HG03064 (cell line): ENCODE measurements at regions not wholly inside any gene's neighbourhood (a gene's known extent, or its start where the extent isn't known, plus 50 kb on each side); places are given as distances from the start of the nearest gene placed in this dataset.
"Not testable (repeated sequence)": the region's sequence is repeated elsewhere in the genome, so short reads cannot be mapped to it uniquely, and the experiment has no call there.

Source experiments
- ATAC-seq: cut with Tn5 transposase; IDR thresholded peaks from one replicate; pipeline ENCODE4 v1.9.1; 2021; ENCODE audit warnings: low read depth; ENCODE audit not compliant: unreplicated experiment

- ATAC-seq, result no peak
Measured at GRCh38 chr4:174016251-174016650, 267.2 kb downstream of the FBXO8 start.

- no peak for ATAC-seq
Measured at GRCh38 chr4:174012886-174013259, 270.6 kb downstream of the FBXO8 start.

GRCh38 chr4:174012135-174012885 is 271.2 kb downstream of the FBXO8 start:
- no peak for ATAC-seq

GRCh38 chr4:174010547-174010946 is 272.9 kb downstream of the FBXO8 start:
- ATAC-seq, result no peak

- ATAC-seq, result no peak
Measured at GRCh38 chr4:174009686-174010451, 273.6 kb downstream of the FBXO8 start.

GRCh38 chr4:174005422-174005821 is 278.0 kb downstream of the FBXO8 start:
- no peak for ATAC-seq

DNA sequence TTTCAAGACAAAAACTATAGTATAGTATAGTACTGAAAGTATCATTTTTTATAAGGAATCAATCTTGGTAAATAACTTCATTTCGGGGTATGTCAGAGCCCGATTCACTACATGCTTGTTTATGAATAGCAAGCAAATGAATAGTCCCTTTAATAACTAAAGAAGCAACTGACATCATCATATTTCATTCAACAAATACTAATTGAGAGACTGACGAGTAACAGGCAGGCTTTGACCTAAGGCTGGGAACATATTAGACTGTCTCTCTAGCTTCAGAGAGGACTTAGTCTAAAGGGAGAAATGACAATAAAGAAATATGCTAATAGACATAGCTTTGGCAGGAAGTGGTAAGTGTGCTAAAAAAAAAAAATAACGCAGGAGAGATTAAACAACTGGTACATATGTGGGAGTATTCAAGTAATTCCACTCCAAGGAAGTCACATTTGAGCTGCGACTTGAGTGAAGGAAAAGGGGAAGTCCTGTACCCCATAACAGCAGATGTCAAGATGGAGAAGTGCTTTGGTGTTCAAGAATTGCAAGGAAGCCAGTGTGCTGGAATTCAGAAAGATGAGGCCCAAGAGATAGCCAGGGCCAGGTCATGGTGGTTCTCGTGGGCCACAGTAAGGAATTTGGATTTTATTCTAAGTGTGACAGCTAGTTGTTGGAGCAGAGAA is 284.9 kb downstream of the FBXO8 start:
- ATAC-seq, result no peak

- ATAC-seq, result not testable (repeated sequence)
Measured at GRCh38 chr4:173995779-173996178, 287.7 kb downstream of the FBXO8 start.

- no peak for ATAC-seq
Measured at GRCh38 chr4:173991814-173992213, 291.7 kb downstream of the FBXO8 start.

DNA sequence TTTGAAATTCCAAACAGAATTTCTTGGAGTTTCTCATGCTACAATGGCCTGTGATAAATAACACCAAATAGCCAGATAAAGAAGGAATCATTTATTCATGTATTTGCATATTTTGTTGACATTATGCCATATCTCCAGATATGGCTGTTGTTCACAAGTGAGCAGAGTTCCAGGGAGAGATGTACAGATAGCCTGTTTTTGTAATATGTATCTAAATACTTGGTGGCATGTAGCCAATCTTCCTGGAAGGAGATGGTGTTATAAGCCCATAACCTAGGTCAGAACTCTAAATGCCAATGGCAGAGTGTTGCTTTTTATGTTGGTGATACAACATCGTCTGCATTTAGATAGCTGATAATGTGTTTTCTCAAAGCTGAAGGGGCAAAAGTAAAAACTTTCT is 292.2 kb downstream of the FBXO8 start:
- ATAC-seq, result no peak

GRCh38 chr4:173990869-173991210 is 292.6 kb downstream of the FBXO8 start:
- no peak for ATAC-seq

DNA sequence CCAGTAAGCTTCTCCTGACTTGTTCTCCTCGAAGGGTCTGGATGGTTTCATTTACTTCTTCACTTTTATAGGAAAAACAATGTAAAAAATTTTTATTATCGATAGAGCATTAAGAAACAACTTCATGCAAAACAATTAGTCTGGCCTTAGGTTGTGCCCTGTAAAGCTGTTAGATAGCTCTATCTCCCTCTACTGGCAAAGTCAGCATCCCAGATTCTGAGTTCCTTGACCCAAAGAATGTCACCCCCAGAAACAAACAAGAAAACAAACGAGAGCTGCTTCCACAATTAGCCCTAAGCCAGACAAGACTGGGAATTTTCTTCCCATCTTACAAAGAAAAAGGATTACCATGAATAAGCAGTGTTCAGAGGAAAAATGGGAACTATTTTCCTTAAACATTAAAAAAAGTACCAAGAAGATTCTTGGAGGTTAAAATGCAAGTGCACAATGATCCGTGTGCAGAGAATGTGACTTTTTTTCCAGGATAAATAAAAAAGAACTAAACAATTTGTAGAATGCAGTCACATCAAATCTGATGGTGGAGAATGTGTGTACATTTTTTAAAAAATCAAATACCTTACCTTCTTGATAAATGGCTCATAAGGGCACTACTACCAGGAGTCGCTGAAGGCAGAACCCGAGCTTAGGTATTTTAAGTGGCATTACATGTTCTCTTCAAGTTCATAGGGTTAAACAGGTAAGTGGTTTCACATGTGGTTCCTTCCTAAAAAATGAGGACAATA is 293.2 kb downstream of the FBXO8 start:
- ATAC-seq, result no peak

- not testable (repeated sequence) for ATAC-seq
Measured at GRCh38 chr4:173963523-173963922, 319.9 kb downstream of the FBXO8 start.

- no peak for ATAC-seq
Measured at GRCh38 chr4:173960398-173960797, 323.1 kb downstream of the FBXO8 start.

DNA sequence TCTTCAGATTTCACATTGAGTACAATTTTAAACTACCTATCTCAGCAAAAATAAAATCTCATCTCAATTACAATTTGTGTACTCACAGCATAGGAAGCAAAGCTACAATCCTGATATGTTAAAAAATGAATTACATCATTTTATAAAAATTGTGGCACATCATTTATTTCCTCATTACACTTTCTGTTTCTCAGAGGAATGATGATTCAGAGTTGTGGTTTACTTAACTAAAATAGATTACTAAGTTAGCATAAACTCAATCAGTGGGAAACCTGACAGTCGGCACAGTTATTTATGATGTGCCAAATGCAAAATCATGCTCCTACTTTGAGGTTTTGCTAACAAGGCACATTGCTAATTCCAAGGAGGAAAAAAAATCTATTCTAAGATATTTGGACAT is 325.0 kb downstream of the FBXO8 start:
- no peak for ATAC-seq

- no peak for ATAC-seq
Measured at GRCh38 chr4:173943547-173943946, 339.9 kb downstream of the FBXO8 start.

DNA sequence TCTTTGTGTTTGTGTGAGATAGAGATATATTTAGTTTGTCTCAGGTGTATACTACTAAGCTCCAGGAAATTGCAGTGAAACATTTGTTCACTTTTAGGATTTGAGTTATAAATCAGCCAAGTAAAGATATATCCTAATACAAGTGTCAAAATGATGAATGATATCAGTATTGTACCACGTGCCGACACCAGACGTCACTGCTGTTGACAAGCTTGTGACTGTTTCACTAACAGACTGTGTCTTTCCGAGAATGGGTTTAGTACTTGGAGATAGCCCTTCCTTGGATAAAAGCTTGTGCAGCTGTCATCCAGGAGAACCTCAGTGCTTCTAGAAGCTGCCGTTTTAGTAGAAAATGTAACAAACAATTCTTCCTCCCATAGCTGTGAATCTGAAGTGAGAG is 343.3 kb downstream of the FBXO8 start:
- no peak for ATAC-seq

GRCh38 chr4:173937631-173938270 is 345.7 kb downstream of the FBXO8 start:
- no peak for ATAC-seq

GRCh38 chr4:173936861-173937260 is 346.6 kb downstream of the FBXO8 start:
- no peak for ATAC-seq

GRCh38 chr4:173935622-173936405 is 347.7 kb downstream of the FBXO8 start:
- ATAC-seq, result no peak
